Transverse colon (tissue), 4 donors: ENCODE measurements at regions not wholly inside any gene's neighbourhood (a gene's known extent, or its start where the extent isn't known, plus 50 kb on each side); places are given as distances from the start of the nearest gene placed in this dataset.

ENCODE experiments used
- EP300 ChIP-seq: sonication (generic); formaldehyde crosslinking; IDR thresholded peaks from one replicate; pipeline ENCODE4 v1.6.1; 2017; ENCODE audit warnings: antibody characterized with exemption, low read depth
- POLR2A ChIP-seq: fragments of 450-650 bp; IDR thresholded peaks from one replicate; pipeline ENCODE4 v1.6.1; 2016; ENCODE audit warnings: antibody characterized with exemption, mild to moderate bottlenecking, moderate library complexity
- POLR2AphosphoS5 ChIP-seq, 3 donors: sonication (generic); formaldehyde crosslinking; IDR thresholded peaks; one replicate each; pipeline ENCODE4 v1.6.1; 2016; ENCODE audit warnings: antibody characterized with exemption in 3 of 3
- TF ChIP-seq, protein P1 (sequence below), 5 experiments: fragments of 200-600 bp in 3 of 5; fragments of 450-650 bp in 2 of 5; sonication (generic) in 3 of 5; IDR thresholded peaks; 1 replicate in 2 of 5; 2 replicates in 3 of 5; pipeline ENCODE4 v1.5.1; 2016 to 2017; ENCODE audit warnings: antibody characterized with exemption in 5 of 5, inconsistent platforms in 3 of 5, mild to moderate bottlenecking in 2 of 5, moderate library complexity in 1 of 5

DNA sequence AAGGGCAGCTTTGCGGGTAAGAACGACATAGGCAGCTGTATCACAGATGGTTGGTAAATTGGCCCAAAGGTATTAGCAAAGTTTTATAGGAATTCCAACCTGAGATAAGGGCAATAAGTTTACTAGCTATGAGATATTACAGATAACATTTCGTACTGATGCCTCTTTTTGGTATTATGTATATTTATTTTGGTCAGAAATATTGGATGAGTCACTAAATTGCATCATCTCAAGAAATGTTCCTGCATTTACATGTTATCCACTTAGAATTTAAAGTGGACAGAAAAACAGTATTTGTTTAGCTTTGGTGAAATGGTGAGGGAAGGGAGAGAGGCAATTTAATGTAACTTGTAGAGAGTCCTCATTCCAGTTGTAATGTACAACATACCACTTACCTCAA is 65.1 kb upstream of the PZP start:
- TF ChIP-seq, protein P1, sequence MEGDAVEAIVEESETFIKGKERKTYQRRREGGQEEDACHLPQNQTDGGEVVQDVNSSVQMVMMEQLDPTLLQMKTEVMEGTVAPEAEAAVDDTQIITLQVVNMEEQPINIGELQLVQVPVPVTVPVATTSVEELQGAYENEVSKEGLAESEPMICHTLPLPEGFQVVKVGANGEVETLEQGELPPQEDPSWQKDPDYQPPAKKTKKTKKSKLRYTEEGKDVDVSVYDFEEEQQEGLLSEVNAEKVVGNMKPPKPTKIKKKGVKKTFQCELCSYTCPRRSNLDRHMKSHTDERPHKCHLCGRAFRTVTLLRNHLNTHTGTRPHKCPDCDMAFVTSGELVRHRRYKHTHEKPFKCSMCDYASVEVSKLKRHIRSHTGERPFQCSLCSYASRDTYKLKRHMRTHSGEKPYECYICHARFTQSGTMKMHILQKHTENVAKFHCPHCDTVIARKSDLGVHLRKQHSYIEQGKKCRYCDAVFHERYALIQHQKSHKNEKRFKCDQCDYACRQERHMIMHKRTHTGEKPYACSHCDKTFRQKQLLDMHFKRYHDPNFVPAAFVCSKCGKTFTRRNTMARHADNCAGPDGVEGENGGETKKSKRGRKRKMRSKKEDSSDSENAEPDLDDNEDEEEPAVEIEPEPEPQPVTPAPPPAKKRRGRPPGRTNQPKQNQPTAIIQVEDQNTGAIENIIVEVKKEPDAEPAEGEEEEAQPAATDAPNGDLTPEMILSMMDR (IDR thresholded peaks at IDR 0.05): no peak
- TF ChIP-seq POLR2A (no peak), POLR2AphosphoS5 (IDR thresholded peaks at IDR 0.05) (no peak), EP300 (no peak)
